Ascending aorta (tissue), 2 donors: ENCODE measurements at regions not wholly inside any gene's neighbourhood (a gene's known extent, or its start where the extent isn't known, plus 50 kb on each side); places are given as distances from the start of the nearest gene placed in this dataset.
"Not testable (repeated sequence)": the region's sequence is repeated elsewhere in the genome, so short reads cannot be mapped to it uniquely, and the experiment has no call there.

ENCODE experiments used
- DNase-seq, 2 donors: peaks; one replicate each; pipeline ENCODE4 v3.0.0-alpha.2; 2019; ENCODE audit warnings: low spot score in 2 of 2
- H3K27ac ChIP-seq, 2 donors: fragments of 200-600 bp; sonication (generic); one replicate each; pipeline ENCODE4 v1.5.1; 2016 to 2017; ENCODE audit warnings: mild to moderate bottlenecking in 1 of 2
- H3K27me3 ChIP-seq: fragments of 200-600 bp; sonication (generic); one replicate; pipeline ENCODE4 v1.5.1; 2017
- H3K36me3 ChIP-seq, 2 donors: fragments of 200-600 bp; sonication (generic); one replicate each; pipeline ENCODE4 v1.5.1; 2016
- H3K4me1 ChIP-seq, 2 donors: fragments of 200-600 bp; sonication (generic); one replicate each; pipeline ENCODE4 v1.5.1; 2016 to 2017; ENCODE audit warnings: mild to moderate bottlenecking in 1 of 2
- H3K4me3 ChIP-seq, 2 donors: fragments of 200-600 bp; sonication (generic); one replicate each; pipeline ENCODE4 v1.5.1; 2016 to 2017; ENCODE audit warnings: mild to moderate bottlenecking in 1 of 2
- H3K9me3 ChIP-seq, 2 donors: fragments of 200-600 bp; sonication (generic); one replicate each; pipeline ENCODE4 v1.5.1; 2016
- intact Hi-C: fragments of 100-400 bp; cut with DNase I; formaldehyde crosslinking; loops from one replicate; pipeline ENCODE4 v1.15.1; 2023
- TF ChIP-seq, protein P1 (sequence below), 3 experiments: fragments of 200-600 bp in 2 of 3; fragments of 450-650 bp in 1 of 3; sonication (generic) in 2 of 3; IDR thresholded peaks; one replicate each; pipeline ENCODE4 v1.5.1; 2016 to 2019; ENCODE audit warnings: antibody characterized with exemption in 3 of 3, mild to moderate bottlenecking in 1 of 3, moderate library complexity in 1 of 3

DNA sequence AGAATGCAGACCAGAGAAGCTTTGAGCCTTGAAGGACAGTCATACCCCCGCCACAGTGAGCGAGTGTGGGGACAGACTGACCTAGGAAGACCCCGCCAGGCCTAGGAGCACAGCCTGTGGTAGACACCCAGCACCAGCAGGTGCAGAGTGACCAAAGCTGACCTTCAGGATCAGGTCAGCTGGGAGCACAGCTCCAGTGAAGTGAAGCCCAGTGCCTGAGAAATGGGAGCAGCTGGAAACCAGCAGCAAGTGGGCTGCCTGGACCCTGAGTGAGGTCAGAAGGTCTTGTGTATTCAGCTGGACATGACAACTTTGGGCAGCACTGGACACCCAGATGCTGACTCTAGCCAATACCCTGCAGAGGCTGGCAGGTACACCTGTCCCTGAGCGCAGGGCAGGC, 268.9 kb downstream of the TEX29 start:
- intact Hi-C loops = no loop called here

DNA sequence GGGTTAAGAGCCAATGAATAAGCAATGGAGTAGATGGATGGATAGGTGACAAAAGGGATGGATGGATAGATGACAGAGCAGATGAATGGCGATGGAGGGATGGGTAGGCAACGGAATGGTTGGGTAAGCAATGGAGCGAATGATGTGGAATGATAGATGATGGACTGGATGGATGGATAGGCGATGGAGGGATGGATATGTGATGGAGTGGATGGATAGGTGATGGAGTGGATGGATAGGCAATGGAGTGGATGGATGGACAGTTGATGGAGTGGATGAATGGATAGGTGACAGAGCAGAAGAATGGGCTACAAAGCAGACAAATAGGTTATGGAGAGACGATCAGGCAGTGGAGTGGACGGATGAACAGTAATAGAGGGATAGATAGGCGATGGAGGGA, 269.6 kb downstream of the TEX29 start:
- TF ChIP-seq, protein P1, sequence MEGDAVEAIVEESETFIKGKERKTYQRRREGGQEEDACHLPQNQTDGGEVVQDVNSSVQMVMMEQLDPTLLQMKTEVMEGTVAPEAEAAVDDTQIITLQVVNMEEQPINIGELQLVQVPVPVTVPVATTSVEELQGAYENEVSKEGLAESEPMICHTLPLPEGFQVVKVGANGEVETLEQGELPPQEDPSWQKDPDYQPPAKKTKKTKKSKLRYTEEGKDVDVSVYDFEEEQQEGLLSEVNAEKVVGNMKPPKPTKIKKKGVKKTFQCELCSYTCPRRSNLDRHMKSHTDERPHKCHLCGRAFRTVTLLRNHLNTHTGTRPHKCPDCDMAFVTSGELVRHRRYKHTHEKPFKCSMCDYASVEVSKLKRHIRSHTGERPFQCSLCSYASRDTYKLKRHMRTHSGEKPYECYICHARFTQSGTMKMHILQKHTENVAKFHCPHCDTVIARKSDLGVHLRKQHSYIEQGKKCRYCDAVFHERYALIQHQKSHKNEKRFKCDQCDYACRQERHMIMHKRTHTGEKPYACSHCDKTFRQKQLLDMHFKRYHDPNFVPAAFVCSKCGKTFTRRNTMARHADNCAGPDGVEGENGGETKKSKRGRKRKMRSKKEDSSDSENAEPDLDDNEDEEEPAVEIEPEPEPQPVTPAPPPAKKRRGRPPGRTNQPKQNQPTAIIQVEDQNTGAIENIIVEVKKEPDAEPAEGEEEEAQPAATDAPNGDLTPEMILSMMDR (IDR thresholded peaks at IDR 0.05) = no peak
- intact Hi-C loops = no loop called here
- no peak overlapping the region for H3K4me3 ChIP-seq

More for the DNA sequence above, 268.9 kb downstream of the TEX29 start:
- TF ChIP-seq, protein P1 (IDR thresholded peaks at IDR 0.05) = no peak
- Histone ChIP-seq H3K36me3 (no peaks in the 10 kb centered on the region), H3K4me1 (no peaks in the 10 kb centered on the region), H3K27ac (no peak overlapping the region), H3K27me3 (no peaks in the 10 kb centered on the region), H3K9me3 (no peaks in the 10 kb centered on the region), H3K4me3 (no peak overlapping the region)
- DNase-seq = no peak

GRCh38 chr13:111590796-111591195, 270.4 kb downstream of the TEX29 start:
- H3K27me3 ChIP-seq = no peaks in the 10 kb centered on the region
- intact Hi-C loops = no loop called here
- no peak for DNase-seq
- H3K4me1 ChIP-seq = no peaks in the 10 kb centered on the region
- TF ChIP-seq, protein P1 (IDR thresholded peaks at IDR 0.05) = no peak
- H3K4me3 ChIP-seq = no peak overlapping the region
- no peaks in the 10 kb centered on the region for H3K9me3 ChIP-seq
- H3K27ac ChIP-seq = no peak overlapping the region
- H3K36me3 ChIP-seq = no peaks in the 10 kb centered on the region

More for the DNA sequence above, 269.6 kb downstream of the TEX29 start:
- no peaks in the 10 kb centered on the region for H3K4me1 ChIP-seq
- DNase-seq = no peak
- H3K9me3 ChIP-seq = no peaks in the 10 kb centered on the region
- no peaks in the 10 kb centered on the region for H3K36me3 ChIP-seq
- H3K27me3 ChIP-seq = no peaks in the 10 kb centered on the region
- no peak overlapping the region for H3K27ac ChIP-seq

- H3K4me3 ChIP-seq, DNase-seq, intact Hi-C loops, H3K9me3 ChIP-seq, H3K4me1 ChIP-seq, H3K27ac ChIP-seq, H3K36me3 ChIP-seq, H3K27me3 ChIP-seq: not testable (repeated sequence)
These were observed 273.0 kb downstream of the TEX29 start for GRCh38 chr13:111593490-111593889.

DNA sequence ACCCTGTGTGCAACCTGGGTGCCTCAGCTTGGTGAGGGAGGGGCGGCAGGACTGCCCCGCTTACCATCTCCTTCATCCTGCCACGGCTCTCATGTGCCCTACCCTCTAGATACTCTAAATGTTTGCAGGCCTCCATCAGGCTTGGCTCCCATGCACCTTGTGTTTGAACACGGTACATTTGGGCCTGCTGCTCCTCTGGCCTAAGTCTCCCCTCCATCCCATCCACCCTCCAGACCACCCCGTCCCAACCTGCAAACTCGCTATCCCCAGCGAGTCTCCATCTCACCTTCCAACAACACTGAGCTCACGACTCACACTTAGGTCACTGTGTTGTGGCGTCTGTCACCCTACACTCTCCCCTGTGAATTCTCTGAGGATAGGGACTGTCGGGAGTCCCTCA, 274.2 kb downstream of the TEX29 start:
- H3K27ac ChIP-seq = no peak overlapping the region
- no peaks in the 10 kb centered on the region for H3K4me1 ChIP-seq
- no peaks in the 10 kb centered on the region for H3K36me3 ChIP-seq
- TF ChIP-seq, protein P1 (IDR thresholded peaks at IDR 0.05) = no peak
- intact Hi-C loops = no loop called here
- H3K9me3 ChIP-seq = no peaks in the 10 kb centered on the region
- no peak overlapping the region for H3K4me3 ChIP-seq
- no peaks in the 10 kb centered on the region for H3K27me3 ChIP-seq
- DNase-seq = no peak

- Histone ChIP-seq H3K9me3 (no peaks in the 10 kb centered on the region), H3K27me3 (no peaks in the 10 kb centered on the region), H3K36me3 (no peaks in the 10 kb centered on the region), H3K4me3 (no peak overlapping the region), H3K27ac (no peak overlapping the region), H3K4me1 (no peaks in the 10 kb centered on the region)
- no peak for DNase-seq
- TF ChIP-seq, protein P1 (IDR thresholded peaks at IDR 0.05) = no peak
- intact Hi-C loops = no loop called here
These were observed 274.8 kb downstream of the TEX29 start for GRCh38 chr13:111595276-111595675.
